Activated T-helper 17 cell treated with anti-CD3 and anti-CD28 coated beads, Interleukin-2, amount 50 U/mL, for 72 hours (primary cell): ENCODE measurements at regions not wholly inside any gene's neighbourhood (a gene's known extent, or its start where the extent isn't known, plus 50 kb on each side); places are given as distances from the start of the nearest gene placed in this dataset.

Experiments
- ATAC-seq: fragments of 150-1000 bp; cut with Tn5 transposase; replicated peaks from 2 replicates; pipeline ENCODE4 v1.10.0; 2021; ENCODE audit warnings: mild to moderate bottlenecking, moderate library complexity
- H3K27ac Mint-ChIP-seq: one replicate; pipeline ENCODE4 v1.8.0; 2022; ENCODE audit warnings: mixed read lengths
- H3K27me3 Mint-ChIP-seq: one replicate; pipeline ENCODE4 v1.8.0; 2022; ENCODE audit warnings: mixed read lengths
- H3K36me3 Mint-ChIP-seq: one replicate; pipeline ENCODE4 v1.8.0; 2022; ENCODE audit warnings: low read depth, mild to moderate bottlenecking, mixed read lengths
- H3K4me1 Mint-ChIP-seq: one replicate; pipeline ENCODE4 v1.8.0; 2022; ENCODE audit warnings: mixed read lengths
- H3K4me3 Mint-ChIP-seq: one replicate; pipeline ENCODE4 v1.8.0; 2022; ENCODE audit warnings: mild to moderate bottlenecking, mixed read lengths
- H3K9me3 Mint-ChIP-seq: one replicate; pipeline ENCODE4 v1.8.0; 2022; ENCODE audit warnings: mixed read lengths

DNA sequence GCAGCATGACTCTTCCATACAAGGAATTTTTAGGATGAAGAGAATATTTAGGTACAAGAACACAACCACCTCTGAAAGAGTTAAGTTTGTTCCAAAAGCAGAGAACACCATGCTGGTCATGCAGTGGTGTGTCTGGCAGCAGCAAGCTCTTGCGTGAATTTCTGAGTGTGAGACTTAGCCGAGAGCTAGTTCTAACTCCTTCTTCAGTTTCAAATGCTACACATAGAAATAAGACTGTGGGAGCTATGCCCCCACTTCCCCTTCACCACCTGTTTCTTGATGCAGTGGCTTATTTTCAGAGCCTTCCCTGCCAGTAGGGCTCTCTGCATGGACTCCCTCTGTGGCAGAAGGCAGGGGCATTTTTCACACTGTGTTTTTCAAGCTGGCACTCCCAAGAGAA is 122.9 kb upstream of the ZNF366 start:
- no peaks in the 10 kb centered on the region for H3K36me3 Mint-ChIP-seq
- H3K27me3 Mint-ChIP-seq: peaks cover 14% of the 10 kb centered on the region
- no peak overlapping the region for H3K27ac Mint-ChIP-seq
- no peaks in the 10 kb centered on the region for H3K9me3 Mint-ChIP-seq
- H3K4me3 Mint-ChIP-seq: no peak overlapping the region
- ATAC-seq: no peak
- H3K4me1 Mint-ChIP-seq: no peaks in the 10 kb centered on the region

DNA sequence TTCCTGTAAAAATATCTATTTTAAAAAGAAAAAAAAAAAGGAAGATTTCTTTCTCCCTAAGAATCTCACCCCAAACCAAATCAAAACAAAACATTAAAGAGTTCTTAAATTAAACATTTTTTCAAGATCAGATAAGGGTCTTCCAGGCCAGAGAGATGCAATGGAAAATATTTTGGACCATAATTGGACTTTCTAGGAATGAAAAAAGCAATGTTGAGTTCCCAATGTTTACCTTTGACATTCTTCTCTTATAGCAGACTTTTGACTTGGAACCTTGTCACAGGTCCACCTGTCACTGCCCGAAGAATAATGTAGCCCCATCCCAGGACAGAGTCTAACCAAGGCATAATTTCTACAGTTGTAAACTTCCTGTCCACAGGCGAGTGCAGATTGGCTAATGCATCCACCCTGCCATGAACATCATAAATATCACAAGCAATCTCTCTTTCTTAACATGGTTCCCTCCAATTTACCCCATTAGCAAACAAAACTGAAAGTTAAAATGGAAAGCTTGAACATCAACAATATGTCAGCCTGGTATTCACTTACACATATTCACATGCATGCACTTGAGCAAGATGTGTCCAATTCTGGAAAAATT is 121.7 kb upstream of the ZNF366 start:
- Mint-ChIP-seq H3K27me3 (peaks cover 9% of the 10 kb centered on the region), H3K4me1 (no peaks in the 10 kb centered on the region), H3K36me3 (no peaks in the 10 kb centered on the region), H3K4me3 (no peak overlapping the region), H3K9me3 (no peaks in the 10 kb centered on the region), H3K27ac (no peak overlapping the region)
- no peak for ATAC-seq

DNA sequence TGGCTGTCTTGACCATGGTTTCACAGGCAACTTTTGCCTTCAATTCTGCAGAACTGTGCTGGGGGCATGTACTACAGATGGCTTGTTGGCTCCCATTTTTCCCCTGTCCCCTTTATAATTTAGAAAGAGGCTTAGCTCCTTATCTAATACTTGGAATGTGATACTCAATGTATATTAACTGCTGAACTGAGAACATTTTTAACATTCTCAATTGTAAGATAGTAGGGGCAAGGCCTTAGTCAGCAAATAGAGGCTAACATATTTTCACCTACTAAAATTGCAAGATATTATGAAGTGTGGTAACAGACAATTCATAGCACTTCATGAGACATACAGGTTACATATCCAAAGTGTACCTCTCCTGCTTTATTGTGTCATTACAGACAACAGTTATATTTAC is 118.1 kb upstream of the ZNF366 start:
- Mint-ChIP-seq H3K4me3 (no peak overlapping the region), H3K36me3 (no peaks in the 10 kb centered on the region), H3K9me3 (no peaks in the 10 kb centered on the region), H3K27ac (no peak overlapping the region), H3K4me1 (no peaks in the 10 kb centered on the region), H3K27me3 (peaks cover 7% of the 10 kb centered on the region)
- no peak for ATAC-seq

DNA sequence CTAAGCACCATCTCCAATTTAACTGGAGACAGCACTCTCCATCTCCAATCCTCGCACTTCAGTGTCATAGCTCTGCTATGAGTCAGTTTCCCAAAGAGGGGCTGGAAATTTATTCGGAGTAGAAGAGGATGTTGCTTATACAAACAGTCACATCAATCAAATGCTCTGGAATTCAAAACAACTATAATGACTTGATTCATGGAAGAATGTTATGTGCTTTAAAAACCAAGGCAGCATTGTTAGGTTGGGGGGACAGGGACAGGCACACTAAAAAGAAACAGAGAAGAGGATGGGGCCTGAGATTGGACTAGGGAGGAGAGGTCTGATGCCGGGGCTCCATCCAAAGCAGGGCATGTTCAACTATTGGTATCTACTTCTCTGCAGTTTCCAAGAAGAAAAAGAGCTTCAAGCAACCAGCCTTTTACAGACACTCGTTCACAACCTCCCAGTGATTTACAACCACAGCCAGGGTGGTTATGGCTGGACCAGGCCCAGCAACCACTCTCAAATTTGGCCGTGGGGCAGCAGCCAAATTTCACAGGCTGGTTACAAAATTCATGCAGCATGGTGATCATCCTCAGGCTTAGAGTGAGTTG is 117.5 kb upstream of the ZNF366 start:
- ATAC-seq: no peak
- Mint-ChIP-seq H3K4me1 (no peaks in the 10 kb centered on the region), H3K9me3 (no peaks in the 10 kb centered on the region), H3K27me3 (peaks cover 7% of the 10 kb centered on the region), H3K36me3 (no peaks in the 10 kb centered on the region), H3K27ac (no peak overlapping the region), H3K4me3 (no peak overlapping the region)

DNA sequence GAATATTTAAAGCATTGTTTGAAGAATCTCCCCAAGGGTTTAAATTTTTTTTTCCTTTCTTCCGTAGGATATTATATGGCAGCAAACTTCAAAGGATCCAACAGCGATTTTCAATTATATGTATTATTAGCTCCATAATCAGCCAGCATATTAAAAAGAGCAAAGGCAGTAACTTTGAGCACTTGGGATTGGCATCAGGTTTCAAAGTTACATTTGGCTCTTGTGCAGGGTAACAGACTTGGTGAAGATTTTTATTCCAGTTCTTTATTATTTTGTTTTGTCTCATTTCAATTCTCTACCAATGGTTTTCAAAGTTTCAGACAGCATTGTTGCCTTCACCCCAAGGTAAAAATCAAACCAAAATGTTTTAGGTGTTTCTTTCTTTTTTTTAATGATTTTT is 116.7 kb upstream of the ZNF366 start:
- H3K4me3 Mint-ChIP-seq: no peak overlapping the region
- no peaks in the 10 kb centered on the region for H3K9me3 Mint-ChIP-seq
- peaks cover 11% of the 10 kb centered on the region for H3K27me3 Mint-ChIP-seq
- H3K4me1 Mint-ChIP-seq: no peaks in the 10 kb centered on the region
- H3K27ac Mint-ChIP-seq: no peak overlapping the region
- ATAC-seq: no peak
- no peaks in the 10 kb centered on the region for H3K36me3 Mint-ChIP-seq

DNA sequence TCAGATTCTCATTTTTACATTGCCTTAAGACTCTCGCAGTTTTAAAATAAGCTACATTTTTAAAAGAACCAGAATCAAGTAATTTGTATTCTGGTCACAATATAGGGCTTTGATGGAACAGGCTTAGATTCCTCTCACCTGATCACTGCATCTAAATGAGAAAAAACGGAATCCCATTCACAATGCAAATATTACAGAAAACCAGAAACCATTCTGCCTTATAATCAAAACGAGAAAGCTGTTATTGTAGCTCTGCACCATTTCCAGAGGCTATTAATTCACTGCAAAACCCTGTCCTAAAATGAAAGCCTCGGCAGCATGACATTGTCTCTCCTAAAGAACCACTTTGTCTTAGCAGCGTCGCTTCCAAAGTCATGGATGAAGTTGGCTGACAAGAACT is 116.1 kb upstream of the ZNF366 start:
- H3K4me3 Mint-ChIP-seq: no peak overlapping the region
- ATAC-seq: no peak
- no peaks in the 10 kb centered on the region for H3K4me1 Mint-ChIP-seq
- H3K36me3 Mint-ChIP-seq: no peaks in the 10 kb centered on the region
- H3K27me3 Mint-ChIP-seq: peaks cover 11% of the 10 kb centered on the region
- H3K9me3 Mint-ChIP-seq: no peaks in the 10 kb centered on the region
- H3K27ac Mint-ChIP-seq: no peak overlapping the region

DNA sequence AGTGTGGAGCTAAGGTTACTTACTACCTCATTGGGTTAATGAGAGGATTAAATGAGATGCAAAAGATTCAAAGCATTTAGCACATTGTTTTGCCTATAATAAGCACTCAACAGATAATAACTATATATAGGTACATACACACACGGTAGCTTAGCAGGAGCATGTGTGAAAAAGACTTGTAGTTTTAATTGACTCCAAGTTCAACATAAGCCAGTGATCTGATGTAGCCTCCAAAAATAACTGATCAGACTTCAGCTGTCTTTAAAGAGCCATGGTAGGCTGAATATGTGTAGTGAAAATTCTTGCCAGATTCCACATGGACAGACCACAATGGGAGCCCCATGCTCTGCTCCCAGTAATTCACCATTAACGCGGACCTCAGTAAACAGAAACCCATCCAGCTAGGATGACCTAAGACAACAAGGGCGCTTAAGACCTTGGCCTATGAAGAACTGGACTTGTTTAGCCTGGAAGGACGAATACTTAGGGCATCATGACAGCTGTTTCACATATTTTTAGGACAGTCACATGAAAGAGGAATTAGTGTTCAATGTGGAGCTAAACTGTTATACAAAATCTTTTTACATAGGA is 115.1 kb upstream of the ZNF366 start:
- Mint-ChIP-seq H3K27ac (no peak overlapping the region), H3K4me1 (no peaks in the 10 kb centered on the region), H3K36me3 (no peaks in the 10 kb centered on the region), H3K9me3 (no peaks in the 10 kb centered on the region), H3K4me3 (no peak overlapping the region), H3K27me3 (peaks cover 11% of the 10 kb centered on the region)
- no peak for ATAC-seq

DNA sequence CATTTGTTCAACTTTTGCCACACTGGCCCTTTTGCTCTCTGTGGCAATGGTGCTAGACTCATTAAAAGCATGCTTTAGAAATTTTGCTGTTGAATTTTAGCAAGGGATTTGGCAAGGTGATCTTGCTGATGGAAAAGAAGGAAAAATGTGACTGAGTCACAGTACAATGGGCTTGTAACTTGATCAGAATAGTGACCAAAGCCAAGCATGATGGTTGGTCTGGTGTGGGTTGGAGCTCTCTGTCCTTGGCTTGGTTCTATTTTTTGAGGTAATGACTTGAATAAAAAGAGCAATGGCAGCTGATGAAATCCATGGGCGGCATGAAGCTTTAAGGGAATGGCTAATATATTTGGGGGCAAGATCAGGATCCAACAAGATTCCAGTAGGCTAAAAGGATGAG is 114.4 kb upstream of the ZNF366 start:
- H3K9me3 Mint-ChIP-seq: no peaks in the 10 kb centered on the region
- H3K27ac Mint-ChIP-seq: no peak overlapping the region
- H3K27me3 Mint-ChIP-seq: peaks cover 11% of the 10 kb centered on the region
- no peaks in the 10 kb centered on the region for H3K4me1 Mint-ChIP-seq
- no peak overlapping the region for H3K4me3 Mint-ChIP-seq
- H3K36me3 Mint-ChIP-seq: no peaks in the 10 kb centered on the region
- no peak for ATAC-seq

DNA sequence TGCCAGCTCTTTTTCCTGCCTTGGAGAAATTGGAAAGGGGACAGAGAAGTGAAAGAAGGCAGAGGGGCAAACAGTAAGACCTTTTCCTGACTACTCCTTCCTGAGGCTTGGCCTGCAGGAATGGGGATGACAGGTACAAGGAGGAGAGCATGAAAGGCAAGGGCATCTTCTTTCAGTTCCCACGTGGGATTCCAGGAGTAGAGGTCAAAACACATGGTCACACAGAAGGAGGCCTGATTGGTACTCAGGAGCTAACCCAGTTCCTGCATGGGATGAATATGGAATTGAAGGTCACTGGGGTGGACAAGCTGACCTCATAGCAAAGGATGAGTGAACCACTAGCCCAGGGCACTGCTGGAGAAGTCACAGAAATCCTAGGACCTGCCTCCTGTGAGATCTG is 112.5 kb upstream of the ZNF366 start:
- no peak for ATAC-seq

DNA sequence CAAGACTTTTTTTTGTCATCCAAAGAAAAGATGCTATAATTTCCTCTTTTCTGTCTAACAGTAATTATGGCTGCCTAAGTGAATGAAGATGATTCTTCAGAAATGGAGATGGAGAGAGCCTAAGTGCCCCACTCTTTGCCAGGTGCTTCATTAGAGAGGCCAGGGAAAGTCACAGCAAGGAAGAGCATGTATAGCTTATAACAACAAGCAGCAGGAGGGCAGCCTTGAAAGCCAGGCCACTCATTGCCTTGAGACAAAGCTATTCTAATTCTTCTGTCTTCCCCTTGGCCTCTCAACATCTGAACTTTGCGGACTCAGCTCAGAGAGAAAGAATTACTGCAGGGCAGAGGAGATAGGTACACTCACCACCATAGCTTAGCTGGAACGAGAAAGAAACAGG is 112.0 kb upstream of the ZNF366 start:
- no peak overlapping the region for H3K27ac Mint-ChIP-seq
- H3K4me3 Mint-ChIP-seq: no peak overlapping the region
- peaks cover 8% of the 10 kb centered on the region for H3K27me3 Mint-ChIP-seq
- no peaks in the 10 kb centered on the region for H3K4me1 Mint-ChIP-seq
- ATAC-seq: no peak
- H3K36me3 Mint-ChIP-seq: no peaks in the 10 kb centered on the region
- H3K9me3 Mint-ChIP-seq: no peaks in the 10 kb centered on the region

More for the DNA sequence above, 112.5 kb upstream of the ZNF366 start:
- Mint-ChIP-seq H3K9me3 (no peaks in the 10 kb centered on the region), H3K27ac (no peak overlapping the region), H3K4me3 (no peak overlapping the region), H3K36me3 (no peaks in the 10 kb centered on the region), H3K4me1 (no peaks in the 10 kb centered on the region), H3K27me3 (peaks cover 8% of the 10 kb centered on the region)

DNA sequence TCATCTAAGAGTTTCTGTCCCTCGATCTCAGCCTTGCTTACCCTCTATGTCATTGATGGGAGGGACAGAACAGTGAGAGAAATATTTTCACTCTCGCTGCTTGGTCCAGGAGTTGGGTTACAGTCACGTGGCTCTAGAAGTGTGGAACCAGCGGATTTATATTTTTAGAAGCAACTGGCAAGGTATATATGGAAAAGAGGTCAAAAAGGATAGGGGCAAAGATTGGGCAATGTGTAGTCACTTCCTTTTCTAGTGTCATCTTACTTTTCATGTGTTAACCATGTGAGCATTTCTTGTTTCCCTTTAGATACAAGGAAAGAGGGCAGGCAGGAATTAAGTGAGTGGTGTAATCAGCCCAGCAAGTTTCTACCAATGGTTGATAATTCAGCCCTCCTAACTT is 111.5 kb upstream of the ZNF366 start:
- H3K4me1 Mint-ChIP-seq: no peaks in the 10 kb centered on the region
- H3K27ac Mint-ChIP-seq: no peak overlapping the region
- H3K27me3 Mint-ChIP-seq: peaks cover 8% of the 10 kb centered on the region
- H3K4me3 Mint-ChIP-seq: no peak overlapping the region
- no peaks in the 10 kb centered on the region for H3K9me3 Mint-ChIP-seq
- H3K36me3 Mint-ChIP-seq: no peaks in the 10 kb centered on the region
- ATAC-seq: no peak

DNA sequence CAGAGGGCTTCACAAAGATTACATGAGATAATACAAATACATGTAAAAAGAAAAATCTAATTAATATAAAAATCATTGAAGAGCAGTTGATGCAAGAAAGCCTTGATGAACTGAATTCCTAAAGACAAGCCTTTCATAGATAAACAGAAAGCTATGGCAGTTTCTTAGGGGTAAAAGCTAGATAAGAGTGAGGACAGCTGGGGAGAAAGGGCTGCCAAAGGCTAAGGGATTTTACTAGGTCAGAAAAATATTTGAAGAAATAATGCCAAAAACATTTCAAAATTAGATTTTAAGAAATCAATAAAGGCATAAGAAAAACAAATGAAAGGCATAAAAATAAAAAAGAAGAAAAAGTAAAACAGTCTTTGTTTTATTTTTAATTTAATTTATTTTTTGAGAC is 107.9 kb upstream of the ZNF366 start:
- H3K4me3 Mint-ChIP-seq: no peak overlapping the region
- no peaks in the 10 kb centered on the region for H3K36me3 Mint-ChIP-seq
- H3K27me3 Mint-ChIP-seq: peaks cover 4% of the 10 kb centered on the region
- no peak for ATAC-seq
- no peak overlapping the region for H3K27ac Mint-ChIP-seq
- H3K4me1 Mint-ChIP-seq: peaks cover 5% of the 10 kb centered on the region
- no peaks in the 10 kb centered on the region for H3K9me3 Mint-ChIP-seq

DNA sequence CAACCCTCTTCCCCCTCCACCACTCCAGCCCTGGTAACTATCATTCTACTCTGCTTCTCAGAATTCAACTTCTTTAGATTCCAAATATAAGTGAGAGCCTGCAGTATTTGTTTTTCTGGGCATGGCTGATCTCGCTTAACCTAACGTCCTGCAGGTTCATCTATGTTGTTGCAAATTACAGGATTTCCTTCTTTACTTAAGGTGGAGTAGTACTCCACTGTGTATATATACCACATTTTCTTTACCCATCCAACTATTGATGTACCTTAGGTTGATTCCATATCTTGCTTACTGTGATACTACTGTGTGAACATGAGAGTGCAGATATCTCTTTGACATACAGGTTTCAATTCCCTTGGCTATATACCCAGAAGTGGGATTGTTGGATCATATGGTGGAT is 106.3 kb upstream of the ZNF366 start:
- Mint-ChIP-seq H3K4me1 (peaks cover 5% of the 10 kb centered on the region), H3K4me3 (no peak overlapping the region), H3K27ac (no peak overlapping the region), H3K36me3 (no peaks in the 10 kb centered on the region), H3K9me3 (no peaks in the 10 kb centered on the region), H3K27me3 (no peaks in the 10 kb centered on the region)
- ATAC-seq: no peak

DNA sequence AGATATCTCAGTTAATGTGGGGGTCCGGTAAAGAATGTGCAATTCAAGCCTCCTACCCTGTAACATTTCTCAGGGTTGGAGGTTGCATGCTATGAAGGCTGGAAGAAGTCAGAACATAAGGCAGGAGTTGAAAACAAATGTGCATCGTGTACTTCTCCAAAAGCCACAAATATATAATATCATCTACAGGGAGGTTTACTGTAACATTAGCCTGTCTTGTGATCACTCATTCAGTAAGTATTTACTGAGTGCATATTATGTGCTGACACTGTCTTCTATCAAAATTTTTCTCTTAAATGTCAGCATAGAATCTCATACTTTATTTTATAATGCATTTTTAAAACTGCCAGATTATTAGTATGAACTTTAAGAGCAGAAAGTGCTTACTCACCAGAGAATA is 105.6 kb upstream of the ZNF366 start:
- ATAC-seq: no peak
- H3K4me1 Mint-ChIP-seq: peaks cover 5% of the 10 kb centered on the region
- no peaks in the 10 kb centered on the region for H3K9me3 Mint-ChIP-seq
- no peaks in the 10 kb centered on the region for H3K27me3 Mint-ChIP-seq
- H3K27ac Mint-ChIP-seq: no peak overlapping the region
- no peaks in the 10 kb centered on the region for H3K36me3 Mint-ChIP-seq
- no peak overlapping the region for H3K4me3 Mint-ChIP-seq

DNA sequence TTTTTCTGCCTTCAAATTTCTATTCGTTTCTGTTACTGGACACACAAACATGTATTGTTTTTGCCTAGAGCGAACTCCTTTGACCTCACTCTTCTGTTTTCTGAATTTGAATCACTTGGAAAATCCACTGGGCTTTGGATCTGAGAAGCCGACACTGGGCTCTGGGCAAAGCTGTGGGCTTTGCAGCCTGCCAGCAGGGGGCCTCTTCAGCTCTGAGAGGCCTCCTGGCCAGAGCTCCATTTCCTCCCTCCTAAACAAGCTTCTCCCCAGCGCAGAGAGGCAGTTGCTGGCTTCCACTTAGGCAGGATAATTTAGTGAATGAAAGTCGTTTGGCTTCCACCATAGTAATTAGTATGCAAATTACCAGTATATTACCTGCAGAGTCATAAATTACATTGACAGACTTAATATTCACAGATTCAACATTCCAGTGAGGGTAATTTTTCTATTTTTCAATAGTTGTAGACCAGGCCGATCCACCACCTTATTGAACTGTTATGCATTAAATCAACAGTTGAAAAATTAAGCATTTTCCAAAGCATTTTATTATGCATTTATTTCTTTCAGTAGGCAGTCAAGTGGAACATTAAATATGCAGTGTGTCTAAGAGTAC is 104.0 kb upstream of the ZNF366 start:
- peaks cover 3% of the 10 kb centered on the region for H3K27me3 Mint-ChIP-seq
- no peak overlapping the region for H3K27ac Mint-ChIP-seq
- no peaks in the 10 kb centered on the region for H3K9me3 Mint-ChIP-seq
- peaks cover 5% of the 10 kb centered on the region for H3K4me1 Mint-ChIP-seq
- H3K4me3 Mint-ChIP-seq: no peak overlapping the region
- no peaks in the 10 kb centered on the region for H3K36me3 Mint-ChIP-seq
- ATAC-seq: peak; percentile 77
